Adipocyte (in vitro differentiated cells): ENCODE measurements at regions not wholly inside any gene's neighbourhood (a gene's known extent, or its start where the extent isn't known, plus 50 kb on each side); places are given as distances from the start of the nearest gene placed in this dataset.
"Not testable (repeated sequence)": the region's sequence is repeated elsewhere in the genome, so short reads cannot be mapped to it uniquely, and the experiment has no call there.

Experiments
- DNase-seq: peaks from one replicate; pipeline ENCODE4 v3.0.0-alpha.2; 2015; ENCODE audit warnings: low read depth
- H3K27me3 ChIP-seq: replicated peaks from 2 replicates; pipeline ENCODE4 v1.7.0; 2013; ENCODE audit warnings: mild to moderate bottlenecking, low read length, moderate library complexity; ENCODE audit not compliant: control insufficient read depth, insufficient read depth
- H3K36me3 ChIP-seq: 2 replicates; pipeline ENCODE4 v1.7.0; 2013; ENCODE audit warnings: low read length, mild to moderate bottlenecking, moderate library complexity; ENCODE audit not compliant: control insufficient read depth, insufficient read depth, severe bottlenecking
- H3K4me1 ChIP-seq: 2 replicates; pipeline ENCODE4 v1.7.0; 2013; ENCODE audit warnings: mild to moderate bottlenecking, low read length, moderate library complexity; ENCODE audit not compliant: control insufficient read depth, insufficient read depth
- H3K4me3 ChIP-seq: 2 replicates; pipeline ENCODE4 v1.7.0; 2013; ENCODE audit warnings: mild to moderate bottlenecking, low read length, moderate library complexity
- H3K9ac ChIP-seq: 2 replicates; pipeline ENCODE4 v1.7.0; 2013; ENCODE audit warnings: mild to moderate bottlenecking, low read length, moderate library complexity
- H3K9me3 ChIP-seq: 2 replicates; pipeline ENCODE4 v1.7.0; 2013; ENCODE audit warnings: mild to moderate bottlenecking, low read length, moderate library complexity; ENCODE audit not compliant: control insufficient read depth

GRCh38 chr20:43404878-43405277 is 52.8 kb upstream of the SRSF6 start:
- no peaks in the 10 kb centered on the region for H3K4me1 ChIP-seq
- DNase-seq: no peak
- no peak overlapping the region for H3K9ac ChIP-seq
- H3K36me3 ChIP-seq: no peaks in the 10 kb centered on the region
- H3K9me3 ChIP-seq: peaks cover 14% of the 10 kb centered on the region
- no peaks in the 10 kb centered on the region for H3K27me3 ChIP-seq
- no peak overlapping the region for H3K4me3 ChIP-seq

- not testable (repeated sequence) for DNase-seq, H3K4me3 ChIP-seq, H3K9me3 ChIP-seq, H3K27me3 ChIP-seq, H3K4me1 ChIP-seq, H3K36me3 ChIP-seq, H3K9ac ChIP-seq
Observed at GRCh38 chr20:43400882-43401281, 56.8 kb upstream of the SRSF6 start.

- no peaks in the 10 kb centered on the region for H3K27me3 ChIP-seq
- H3K36me3 ChIP-seq: no peaks in the 10 kb centered on the region
- H3K9me3 ChIP-seq: no peaks in the 10 kb centered on the region
- peak overlapping the region; percentile 61 for H3K4me3 ChIP-seq
- peak overlapping the region; percentile 68 for H3K9ac ChIP-seq
- no peak for DNase-seq
- H3K4me1 ChIP-seq: peaks cover 16% of the 10 kb centered on the region
Observed at GRCh38 chr20:43398676-43399324, 58.9 kb upstream of the SRSF6 start.

- DNase-seq: peak; percentile 46
- Histone ChIP-seq H3K36me3 (no peaks in the 10 kb centered on the region), H3K27me3 (no peaks in the 10 kb centered on the region), H3K4me1 (peaks cover 20% of the 10 kb centered on the region), H3K9me3 (no peaks in the 10 kb centered on the region), H3K4me3 (peak overlapping the region; percentile 61), H3K9ac (peak overlapping the region; percentile 68)
Observed at GRCh38 chr20:43397147-43397546, 60.5 kb upstream of the SRSF6 start.

GRCh38 chr20:43393052-43393451 is 64.6 kb upstream of the SRSF6 start:
- Histone ChIP-seq H3K27me3 (no peaks in the 10 kb centered on the region), H3K4me1 (peaks cover 33% of the 10 kb centered on the region), H3K9ac (no peak overlapping the region), H3K9me3 (no peaks in the 10 kb centered on the region), H3K4me3 (no peak overlapping the region), H3K36me3 (no peaks in the 10 kb centered on the region)
- DNase-seq: no peak

GRCh38 chr20:43392561-43392960 is 65.1 kb upstream of the SRSF6 start:
- DNase-seq: no peak
- Histone ChIP-seq H3K9me3 (no peaks in the 10 kb centered on the region), H3K9ac (no peak overlapping the region), H3K27me3 (no peaks in the 10 kb centered on the region), H3K4me3 (no peak overlapping the region), H3K4me1 (peaks cover 28% of the 10 kb centered on the region), H3K36me3 (no peaks in the 10 kb centered on the region)

GRCh38 chr20:43389839-43390626 is 67.7 kb upstream of the SRSF6 start:
- H3K9ac ChIP-seq: no peak overlapping the region
- no peaks in the 10 kb centered on the region for H3K27me3 ChIP-seq
- no peak overlapping the region for H3K4me3 ChIP-seq
- DNase-seq: no peak
- H3K36me3 ChIP-seq: no peaks in the 10 kb centered on the region
- H3K9me3 ChIP-seq: no peaks in the 10 kb centered on the region
- H3K4me1 ChIP-seq: peaks cover 19% of the 10 kb centered on the region

- H3K36me3 ChIP-seq: no peaks in the 10 kb centered on the region
- peak overlapping the region; percentile 47 for H3K4me3 ChIP-seq
- H3K27me3 ChIP-seq: no peaks in the 10 kb centered on the region
- H3K9me3 ChIP-seq: no peaks in the 10 kb centered on the region
- peaks cover 22% of the 10 kb centered on the region for H3K4me1 ChIP-seq
- no peak overlapping the region for H3K9ac ChIP-seq
- no peak for DNase-seq
Observed at GRCh38 chr20:43389211-43389610, 68.5 kb upstream of the SRSF6 start.

- H3K4me3 ChIP-seq: peak overlapping the region; percentile 47
- H3K9ac ChIP-seq: no peak overlapping the region
- no peaks in the 10 kb centered on the region for H3K36me3 ChIP-seq
- DNase-seq: peak; percentile 8
- H3K4me1 ChIP-seq: peaks cover 30% of the 10 kb centered on the region
- no peaks in the 10 kb centered on the region for H3K27me3 ChIP-seq
- no peaks in the 10 kb centered on the region for H3K9me3 ChIP-seq
Observed at GRCh38 chr20:43388268-43389002, 69.3 kb upstream of the SRSF6 start.

- H3K4me3 ChIP-seq: no peak overlapping the region
- H3K9me3 ChIP-seq: no peaks in the 10 kb centered on the region
- no peak for DNase-seq
- no peaks in the 10 kb centered on the region for H3K36me3 ChIP-seq
- H3K9ac ChIP-seq: no peak overlapping the region
- H3K4me1 ChIP-seq: peaks cover 33% of the 10 kb centered on the region
- H3K27me3 ChIP-seq: no peaks in the 10 kb centered on the region
Observed at GRCh38 chr20:43387737-43388136, 70.0 kb upstream of the SRSF6 start.

- H3K36me3 ChIP-seq: no peaks in the 10 kb centered on the region
- H3K4me3 ChIP-seq: no peak overlapping the region
- H3K4me1 ChIP-seq: peaks cover 35% of the 10 kb centered on the region
- no peaks in the 10 kb centered on the region for H3K27me3 ChIP-seq
- no peaks in the 10 kb centered on the region for H3K9me3 ChIP-seq
- no peak overlapping the region for H3K9ac ChIP-seq
- DNase-seq: no peak
Observed at GRCh38 chr20:43386878-43387277, 70.8 kb upstream of the SRSF6 start.
